Hematopoietic multipotent progenitor cell treated with erythropoietin and hydrocortisone succinate and interleukin-3 and kit ligand, for 15 days (in vitro differentiated cells): ENCODE measurements at regions not wholly inside any gene's neighbourhood (a gene's known extent, or its start where the extent isn't known, plus 50 kb on each side); places are given as distances from the start of the nearest gene placed in this dataset.

Source experiments
- DNase-seq: peaks from one replicate; pipeline ENCODE4 v3.0.0-alpha.2; 2015; ENCODE audit warnings: low spot score

- DNase-seq = no peak
These were observed 80.0 kb upstream of the NTRK2 start for GRCh38 chr9:84589542-84589941.

GRCh38 chr9:84590706-84591105 is 78.8 kb upstream of the NTRK2 start:
- no peak for DNase-seq

GRCh38 chr9:84592918-84593317 is 76.6 kb upstream of the NTRK2 start:
- DNase-seq = no peak

- DNase-seq = no peak
These were observed 76.2 kb upstream of the NTRK2 start for GRCh38 chr9:84593352-84593751.

GRCh38 chr9:84597131-84597530 is 72.4 kb upstream of the NTRK2 start:
- DNase-seq = no peak

GRCh38 chr9:84598921-84599636 is 70.5 kb upstream of the NTRK2 start:
- no peak for DNase-seq

GRCh38 chr9:84600739-84601138 is 68.8 kb upstream of the NTRK2 start:
- DNase-seq = no peak

- DNase-seq = no peak
These were observed 65.3 kb upstream of the NTRK2 start for GRCh38 chr9:84604223-84604622.

- DNase-seq = no peak
These were observed 59.8 kb upstream of the NTRK2 start for GRCh38 chr9:84609779-84610178.

- no peak for DNase-seq
These were observed 56.1 kb upstream of the NTRK2 start for GRCh38 chr9:84613431-84613830.

GRCh38 chr9:84615544-84615943 is 54.0 kb upstream of the NTRK2 start:
- DNase-seq = no peak

GRCh38 chr9:84617411-84618029 is 52.0 kb upstream of the NTRK2 start:
- no peak for DNase-seq
